ENCODE measurements at regions not wholly inside any gene's neighbourhood (a gene's known extent, or its start where the extent isn't known, plus 50 kb on each side); places are given as distances from the start of the nearest gene placed in this dataset.

DNA sequence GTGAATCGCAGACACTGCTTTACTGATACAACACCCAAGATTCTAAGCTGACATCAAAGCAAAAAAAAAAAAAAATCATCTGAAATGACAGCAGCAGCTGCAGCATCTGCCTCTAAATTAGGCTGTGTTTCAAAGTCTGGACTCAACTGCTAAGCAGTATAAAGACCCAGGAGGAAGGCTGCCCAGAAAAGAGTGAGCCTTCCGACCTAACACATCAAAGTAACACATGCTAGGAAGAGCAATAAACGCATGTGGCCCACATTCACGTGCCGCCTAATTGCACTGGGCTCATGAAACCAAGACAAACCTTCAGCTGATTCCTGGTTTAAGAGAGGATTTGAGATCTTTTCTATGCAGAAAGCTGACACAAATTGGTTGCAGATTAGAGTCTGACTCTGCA is 317.1 kb downstream of the ZIC4 start:
- TF ChIP-seq, protein P1, sequence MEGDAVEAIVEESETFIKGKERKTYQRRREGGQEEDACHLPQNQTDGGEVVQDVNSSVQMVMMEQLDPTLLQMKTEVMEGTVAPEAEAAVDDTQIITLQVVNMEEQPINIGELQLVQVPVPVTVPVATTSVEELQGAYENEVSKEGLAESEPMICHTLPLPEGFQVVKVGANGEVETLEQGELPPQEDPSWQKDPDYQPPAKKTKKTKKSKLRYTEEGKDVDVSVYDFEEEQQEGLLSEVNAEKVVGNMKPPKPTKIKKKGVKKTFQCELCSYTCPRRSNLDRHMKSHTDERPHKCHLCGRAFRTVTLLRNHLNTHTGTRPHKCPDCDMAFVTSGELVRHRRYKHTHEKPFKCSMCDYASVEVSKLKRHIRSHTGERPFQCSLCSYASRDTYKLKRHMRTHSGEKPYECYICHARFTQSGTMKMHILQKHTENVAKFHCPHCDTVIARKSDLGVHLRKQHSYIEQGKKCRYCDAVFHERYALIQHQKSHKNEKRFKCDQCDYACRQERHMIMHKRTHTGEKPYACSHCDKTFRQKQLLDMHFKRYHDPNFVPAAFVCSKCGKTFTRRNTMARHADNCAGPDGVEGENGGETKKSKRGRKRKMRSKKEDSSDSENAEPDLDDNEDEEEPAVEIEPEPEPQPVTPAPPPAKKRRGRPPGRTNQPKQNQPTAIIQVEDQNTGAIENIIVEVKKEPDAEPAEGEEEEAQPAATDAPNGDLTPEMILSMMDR (IDR thresholded peaks at IDR 0.05) = no peak
- TF ChIP-seq POLR2AphosphoS5 (IDR thresholded peaks at IDR 0.05) = no peak
- no peak for TF ChIP-seq EP300 (IDR thresholded peaks at IDR 0.05; ENCODE audit: low read depth)
- TF ChIP-seq POLR2A (IDR thresholded peaks at IDR 0.05) = no peak
